ENCODE measurements at regions not wholly inside any gene's neighbourhood (a gene's known extent, or its start where the extent isn't known, plus 50 kb on each side); places are given as distances from the start of the nearest gene placed in this dataset.

- no peaks in the 10 kb centered on the region for H3K27me3 ChIP-seq
- TF ChIP-seq POLR2A (IDR thresholded peaks at IDR 0.05) (no peak), CTCF (IDR thresholded peaks at IDR 0.05) (no peak)
- H3K9me3 ChIP-seq: no peaks in the 10 kb centered on the region
- no peak overlapping the region for H3K4me3 ChIP-seq
- no peaks in the 10 kb centered on the region for H3K4me1 ChIP-seq
- DNase-seq: no peak
- H3K36me3 ChIP-seq: no peaks in the 10 kb centered on the region
- H3K27ac ChIP-seq: no peak overlapping the region
Measured at GRCh38 chrX:139192386-139192961, 338.1 kb upstream of the F9 start.

- Histone ChIP-seq H3K9me3 (no peaks in the 10 kb centered on the region), H3K36me3 (no peaks in the 10 kb centered on the region), H3K27ac (no peak overlapping the region), H3K4me1 (no peaks in the 10 kb centered on the region), H3K27me3 (no peaks in the 10 kb centered on the region), H3K4me3 (no peak overlapping the region)
- DNase-seq: no peak
- TF ChIP-seq POLR2A (IDR thresholded peaks at IDR 0.05) (no peak), CTCF (IDR thresholded peaks at IDR 0.05) (no peak)
Measured at GRCh38 chrX:139191746-139192385, 338.7 kb upstream of the F9 start.

- no peaks in the 10 kb centered on the region for H3K9me3 ChIP-seq
Measured at GRCh38 chrX:139191286-139191685, 339.3 kb upstream of the F9 start.

GRCh38 chrX:139187738-139188137 lies 342.8 kb upstream of the F9 start:
- TF ChIP-seq CTCF (IDR thresholded peaks at IDR 0.05) (no peak), POLR2A (IDR thresholded peaks at IDR 0.05) (no peak)
- no peaks in the 10 kb centered on the region for H3K4me1 ChIP-seq
- no peak overlapping the region for H3K27ac ChIP-seq

More at GRCh38 chrX:139191286-139191685, 339.3 kb upstream of the F9 start:
- no peak for DNase-seq
- Histone ChIP-seq H3K4me3 (no peak overlapping the region), H3K27ac (no peak overlapping the region), H3K4me1 (no peaks in the 10 kb centered on the region), H3K36me3 (no peaks in the 10 kb centered on the region), H3K27me3 (no peaks in the 10 kb centered on the region)
- TF ChIP-seq POLR2A (IDR thresholded peaks at IDR 0.05) (no peak), CTCF (IDR thresholded peaks at IDR 0.05) (no peak)

GRCh38 chrX:139186991-139187390 lies 343.5 kb upstream of the F9 start:
- H3K9me3 ChIP-seq: no peaks in the 10 kb centered on the region
- no peaks in the 10 kb centered on the region for H3K36me3 ChIP-seq
- H3K27ac ChIP-seq: no peak overlapping the region
- no peak for TF ChIP-seq POLR2A (IDR thresholded peaks at IDR 0.05)
- no peak for TF ChIP-seq CTCF (IDR thresholded peaks at IDR 0.05)
- DNase-seq: no peak
- no peaks in the 10 kb centered on the region for H3K27me3 ChIP-seq
- H3K4me1 ChIP-seq: no peaks in the 10 kb centered on the region
- no peak overlapping the region for H3K4me3 ChIP-seq

More at GRCh38 chrX:139187738-139188137, 342.8 kb upstream of the F9 start:
- no peaks in the 10 kb centered on the region for H3K9me3 ChIP-seq
- no peaks in the 10 kb centered on the region for H3K36me3 ChIP-seq
- no peak for DNase-seq
- H3K27me3 ChIP-seq: no peaks in the 10 kb centered on the region
- no peak overlapping the region for H3K4me3 ChIP-seq

Data from Peyer's patch (tissue), 4 donors.